ENCODE measurements at regions not wholly inside any gene's neighbourhood (a gene's known extent, or its start where the extent isn't known, plus 50 kb on each side); places are given as distances from the start of the nearest gene placed in this dataset.

DNA sequence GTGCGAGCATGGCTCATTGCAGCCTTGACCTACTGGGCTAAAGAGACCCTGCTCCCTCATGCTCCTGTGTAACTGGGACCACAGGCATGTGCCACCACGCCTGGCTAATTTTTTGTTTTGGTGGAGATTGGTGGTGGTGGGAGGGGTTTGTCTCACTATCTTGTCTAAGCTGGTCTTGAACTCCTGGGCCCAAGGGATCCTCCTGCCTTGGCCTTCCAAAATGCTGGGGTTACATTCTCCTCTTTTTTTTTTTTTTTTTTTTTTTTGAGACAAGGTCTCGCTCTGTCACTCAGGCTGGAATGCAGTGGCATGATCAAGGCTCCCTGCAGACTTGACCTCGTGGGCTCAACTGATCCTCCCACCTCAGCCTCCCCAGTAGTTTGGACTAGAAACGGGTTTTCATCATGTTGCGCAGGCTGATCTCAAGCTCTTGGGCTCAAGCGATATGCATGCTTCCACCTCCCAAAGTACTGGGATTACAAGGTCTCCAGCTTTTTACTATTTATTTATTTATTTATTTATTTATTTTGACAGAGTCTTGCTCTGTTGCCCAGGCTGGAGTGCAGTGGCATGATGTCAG lies 238.3 kb downstream of the MYCN start:
- Histone ChIP-seq H3K9ac (ENCODE audit: low read length in 5 of 5) (no peak overlapping the region), H3K27ac (ENCODE audit: low read depth, low read length) (no peak overlapping the region), H3K4me3 (ENCODE audit: low read depth in 1 of 5, low read length in 5 of 5) (no peak overlapping the region), H3K4me1 (ENCODE audit: control insufficient read depth in 5 of 5, insufficient read depth in 5 of 5, low read length in 5 of 5) (peaks cover 0 to 18% (median 0%) of the 10 kb centered on the region in 5 donors), H3K9me3 (ENCODE audit: control insufficient read depth in 5 of 5, low read length in 5 of 5) (no peaks in the 10 kb centered on the region), H3K36me3 (ENCODE audit: control insufficient read depth in 5 of 5, insufficient read depth in 5 of 5, low read length in 5 of 5) (no peaks in the 10 kb centered on the region), H3K27me3 (ENCODE audit: control insufficient read depth in 5 of 5, insufficient read depth in 4 of 5, low read length in 5 of 5) (no peaks in the 10 kb centered on the region)

DNA sequence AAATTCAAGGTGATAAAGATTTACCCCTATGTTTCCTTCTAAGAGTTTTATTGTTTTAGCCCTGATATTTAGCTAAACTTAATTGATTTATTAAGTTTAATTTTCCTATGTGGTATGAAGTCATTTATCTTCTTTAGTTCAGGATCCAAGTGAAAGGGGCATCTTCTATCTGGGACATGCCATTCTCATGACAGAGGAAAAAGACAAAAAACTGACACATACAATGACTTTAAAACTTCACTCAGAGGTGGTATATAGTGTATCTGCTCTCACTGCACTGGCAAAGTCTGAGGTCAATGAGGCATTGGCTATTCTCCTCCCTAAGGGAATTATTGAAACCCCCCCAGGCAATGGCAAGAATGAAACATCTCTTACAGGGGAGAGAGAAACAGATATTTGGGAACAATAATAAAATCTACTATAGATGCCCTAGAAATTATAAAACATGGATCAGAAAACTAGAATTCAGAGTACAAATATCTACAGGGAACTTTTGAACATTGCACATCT lies 237.4 kb downstream of the MYCN start:
- no peak overlapping the region for H3K9ac ChIP-seq (ENCODE audit: low read length in 5 of 5)
- no peaks in the 10 kb centered on the region for H3K36me3 ChIP-seq (ENCODE audit: control insufficient read depth in 5 of 5, insufficient read depth in 5 of 5, low read length in 5 of 5)
- H3K27ac ChIP-seq (ENCODE audit: low read depth, low read length), result no peak overlapping the region
- no peaks in the 10 kb centered on the region for H3K9me3 ChIP-seq (ENCODE audit: control insufficient read depth in 5 of 5, low read length in 5 of 5)
- H3K4me3 ChIP-seq (ENCODE audit: low read depth in 1 of 5, low read length in 5 of 5), result no peak overlapping the region
- H3K27me3 ChIP-seq (ENCODE audit: control insufficient read depth in 5 of 5, insufficient read depth in 4 of 5, low read length in 5 of 5), result no peaks in the 10 kb centered on the region
- peaks cover 0 to 18% (median 0%) of the 10 kb centered on the region in 5 donors for H3K4me1 ChIP-seq (ENCODE audit: control insufficient read depth in 5 of 5, insufficient read depth in 5 of 5, low read length in 5 of 5)

DNA sequence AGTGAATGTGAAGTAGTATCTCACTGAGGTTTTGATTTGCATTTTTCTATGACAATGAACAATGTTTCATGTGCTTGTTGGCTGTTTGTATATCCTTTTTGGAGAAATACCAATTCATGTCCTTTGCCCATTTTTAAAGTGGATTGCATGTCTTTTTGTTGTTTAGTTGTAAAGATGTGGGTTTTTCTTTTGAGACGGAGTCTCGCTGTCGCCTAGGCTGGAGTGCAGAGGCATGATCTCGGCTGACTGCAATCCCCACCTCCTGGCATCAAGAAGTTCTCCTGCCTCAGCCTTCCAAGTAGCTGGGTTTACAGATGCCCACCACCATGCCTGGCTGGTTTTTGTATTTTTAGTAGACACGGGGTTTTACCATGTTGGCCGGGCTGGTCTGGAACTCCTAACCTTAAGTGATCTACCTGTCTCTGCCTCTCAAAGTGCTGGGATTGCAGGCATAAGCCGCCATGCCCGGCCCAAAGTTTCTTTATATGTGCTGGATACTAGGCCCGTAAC lies 236.7 kb downstream of the MYCN start:
- H3K9me3 ChIP-seq (ENCODE audit: control insufficient read depth in 5 of 5, low read length in 5 of 5), result no peaks in the 10 kb centered on the region
- no peaks in the 10 kb centered on the region for H3K27me3 ChIP-seq (ENCODE audit: control insufficient read depth in 5 of 5, insufficient read depth in 4 of 5, low read length in 5 of 5)
- H3K4me1 ChIP-seq (ENCODE audit: control insufficient read depth in 5 of 5, insufficient read depth in 5 of 5, low read length in 5 of 5), result peaks cover 0 to 18% (median 0%) of the 10 kb centered on the region in 5 donors
- no peak overlapping the region for H3K9ac ChIP-seq (ENCODE audit: low read length in 5 of 5)
- H3K36me3 ChIP-seq (ENCODE audit: control insufficient read depth in 5 of 5, insufficient read depth in 5 of 5, low read length in 5 of 5), result no peaks in the 10 kb centered on the region
- H3K4me3 ChIP-seq (ENCODE audit: low read depth in 1 of 5, low read length in 5 of 5), result no peak overlapping the region
- no peak overlapping the region for H3K27ac ChIP-seq (ENCODE audit: low read depth, low read length)

DNA sequence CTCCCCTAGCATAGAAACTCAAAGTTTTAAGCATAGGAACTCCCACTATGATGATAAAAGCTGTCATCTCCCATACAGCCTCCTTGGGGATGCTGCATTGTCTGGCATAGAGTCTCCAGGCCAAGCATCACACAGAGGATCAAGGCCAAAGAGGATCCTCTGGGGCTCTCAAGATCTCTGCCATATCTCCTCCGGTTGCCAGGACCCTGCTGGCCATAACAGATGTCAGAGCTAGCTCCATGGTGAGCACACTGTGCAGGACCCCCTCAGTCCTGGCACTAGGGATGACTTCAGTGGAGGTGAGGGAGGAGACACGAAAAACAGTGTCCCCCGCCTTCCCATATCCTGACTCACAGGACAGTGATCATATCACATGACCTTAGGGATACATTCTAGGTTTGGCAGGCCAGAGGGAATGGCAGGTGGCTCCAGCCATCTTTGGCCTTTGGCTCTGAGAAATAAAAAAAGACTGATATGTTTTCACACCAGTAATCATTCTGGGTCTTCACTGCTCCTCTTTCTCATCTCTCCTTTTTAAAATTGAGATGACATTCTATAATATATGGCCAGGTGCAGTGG lies 235.0 kb downstream of the MYCN start:
- no peak overlapping the region for H3K27ac ChIP-seq (ENCODE audit: low read depth, low read length)
- no peaks in the 10 kb centered on the region for H3K27me3 ChIP-seq (ENCODE audit: control insufficient read depth in 5 of 5, insufficient read depth in 4 of 5, low read length in 5 of 5)
- no peaks in the 10 kb centered on the region for H3K36me3 ChIP-seq (ENCODE audit: control insufficient read depth in 5 of 5, insufficient read depth in 5 of 5, low read length in 5 of 5)
- H3K4me3 ChIP-seq (ENCODE audit: low read depth in 1 of 5, low read length in 5 of 5), result no peak overlapping the region
- no peaks in the 10 kb centered on the region for H3K9me3 ChIP-seq (ENCODE audit: control insufficient read depth in 5 of 5, low read length in 5 of 5)
- H3K9ac ChIP-seq (ENCODE audit: low read length in 5 of 5), result no peak overlapping the region
- H3K4me1 ChIP-seq (ENCODE audit: control insufficient read depth in 5 of 5, insufficient read depth in 5 of 5, low read length in 5 of 5), result peaks cover 0 to 10% (median 0%) of the 10 kb centered on the region in 5 donors

- Histone ChIP-seq H3K27me3 (ENCODE audit: control insufficient read depth in 5 of 5, insufficient read depth in 4 of 5, low read length in 5 of 5) (no peaks in the 10 kb centered on the region), H3K36me3 (ENCODE audit: control insufficient read depth in 5 of 5, insufficient read depth in 5 of 5, low read length in 5 of 5) (no peaks in the 10 kb centered on the region), H3K9me3 (ENCODE audit: control insufficient read depth in 5 of 5, low read length in 5 of 5) (no peaks in the 10 kb centered on the region), H3K4me1 (ENCODE audit: control insufficient read depth in 5 of 5, insufficient read depth in 5 of 5, low read length in 5 of 5) (peaks cover 0 to 4% (median 0%) of the 10 kb centered on the region in 5 donors), H3K4me3 (ENCODE audit: low read depth in 1 of 5, low read length in 5 of 5) (no peak overlapping the region), H3K9ac (ENCODE audit: low read length in 5 of 5) (no peak overlapping the region), H3K27ac (ENCODE audit: low read depth, low read length) (no peak overlapping the region)
These were observed 234.3 kb downstream of the MYCN start for GRCh38 chr2:16174693-16175045.

GRCh38 chr2:16173893-16174692 lies 233.7 kb downstream of the MYCN start:
- H3K36me3 ChIP-seq (ENCODE audit: control insufficient read depth in 5 of 5, insufficient read depth in 5 of 5, low read length in 5 of 5), result no peaks in the 10 kb centered on the region
- H3K4me3 ChIP-seq (ENCODE audit: low read depth in 1 of 5, low read length in 5 of 5), result no peak overlapping the region
- H3K4me1 ChIP-seq (ENCODE audit: control insufficient read depth in 5 of 5, insufficient read depth in 5 of 5, low read length in 5 of 5), result no peaks in the 10 kb centered on the region
- no peaks in the 10 kb centered on the region for H3K9me3 ChIP-seq (ENCODE audit: control insufficient read depth in 5 of 5, low read length in 5 of 5)
- no peak overlapping the region for H3K27ac ChIP-seq (ENCODE audit: low read depth, low read length)
- no peak overlapping the region for H3K9ac ChIP-seq (ENCODE audit: low read length in 5 of 5)
- no peaks in the 10 kb centered on the region for H3K27me3 ChIP-seq (ENCODE audit: control insufficient read depth in 5 of 5, insufficient read depth in 4 of 5, low read length in 5 of 5)

GRCh38 chr2:16172324-16173175 lies 232.2 kb downstream of the MYCN start:
- H3K27ac ChIP-seq (ENCODE audit: low read depth, low read length), result no peak overlapping the region
- H3K9me3 ChIP-seq (ENCODE audit: control insufficient read depth in 5 of 5, low read length in 5 of 5), result no peaks in the 10 kb centered on the region
- H3K36me3 ChIP-seq (ENCODE audit: control insufficient read depth in 5 of 5, insufficient read depth in 5 of 5, low read length in 5 of 5), result no peaks in the 10 kb centered on the region
- no peaks in the 10 kb centered on the region for H3K4me1 ChIP-seq (ENCODE audit: control insufficient read depth in 5 of 5, insufficient read depth in 5 of 5, low read length in 5 of 5)
- no peak overlapping the region for H3K9ac ChIP-seq (ENCODE audit: low read length in 5 of 5)
- H3K27me3 ChIP-seq (ENCODE audit: control insufficient read depth in 5 of 5, insufficient read depth in 4 of 5, low read length in 5 of 5), result no peaks in the 10 kb centered on the region
- no peak overlapping the region for H3K4me3 ChIP-seq (ENCODE audit: low read depth in 1 of 5, low read length in 5 of 5)

- H3K9ac ChIP-seq (ENCODE audit: low read length in 5 of 5), result no peak overlapping the region
- H3K9me3 ChIP-seq (ENCODE audit: control insufficient read depth in 5 of 5, low read length in 5 of 5), result no peaks in the 10 kb centered on the region
- H3K27ac ChIP-seq (ENCODE audit: low read depth, low read length), result no peak overlapping the region
- no peaks in the 10 kb centered on the region for H3K4me1 ChIP-seq (ENCODE audit: control insufficient read depth in 5 of 5, insufficient read depth in 5 of 5, low read length in 5 of 5)
- peaks cover 0 to 3% (median 1%) of the 10 kb centered on the region in 5 donors for H3K27me3 ChIP-seq (ENCODE audit: control insufficient read depth in 5 of 5, insufficient read depth in 4 of 5, low read length in 5 of 5)
- no peaks in the 10 kb centered on the region for H3K36me3 ChIP-seq (ENCODE audit: control insufficient read depth in 5 of 5, insufficient read depth in 5 of 5, low read length in 5 of 5)
- H3K4me3 ChIP-seq (ENCODE audit: low read depth in 1 of 5, low read length in 5 of 5), result no peak overlapping the region
These were observed 231.1 kb downstream of the MYCN start for GRCh38 chr2:16171425-16171920.

- Histone ChIP-seq H3K36me3 (ENCODE audit: control insufficient read depth in 5 of 5, insufficient read depth in 5 of 5, low read length in 5 of 5) (no peaks in the 10 kb centered on the region), H3K27me3 (ENCODE audit: control insufficient read depth in 5 of 5, insufficient read depth in 4 of 5, low read length in 5 of 5) (peaks cover 0 to 9% (median 6%) of the 10 kb centered on the region in 5 donors), H3K27ac (ENCODE audit: low read depth, low read length) (no peak overlapping the region), H3K4me1 (ENCODE audit: control insufficient read depth in 5 of 5, insufficient read depth in 5 of 5, low read length in 5 of 5) (no peaks in the 10 kb centered on the region), H3K9me3 (ENCODE audit: control insufficient read depth in 5 of 5, low read length in 5 of 5) (no peaks in the 10 kb centered on the region), H3K4me3 (ENCODE audit: low read depth in 1 of 5, low read length in 5 of 5) (no peak overlapping the region), H3K9ac (ENCODE audit: low read length in 5 of 5) (no peak overlapping the region)
These were observed 230.5 kb downstream of the MYCN start for GRCh38 chr2:16170675-16171424.
